ENCODE measurements at regions not wholly inside any gene's neighbourhood (a gene's known extent, or its start where the extent isn't known, plus 50 kb on each side); places are given as distances from the start of the nearest gene placed in this dataset.
"Not testable (repeated sequence)": the region's sequence is repeated elsewhere in the genome, so short reads cannot be mapped to it uniquely, and the experiment has no call there.

DNA sequence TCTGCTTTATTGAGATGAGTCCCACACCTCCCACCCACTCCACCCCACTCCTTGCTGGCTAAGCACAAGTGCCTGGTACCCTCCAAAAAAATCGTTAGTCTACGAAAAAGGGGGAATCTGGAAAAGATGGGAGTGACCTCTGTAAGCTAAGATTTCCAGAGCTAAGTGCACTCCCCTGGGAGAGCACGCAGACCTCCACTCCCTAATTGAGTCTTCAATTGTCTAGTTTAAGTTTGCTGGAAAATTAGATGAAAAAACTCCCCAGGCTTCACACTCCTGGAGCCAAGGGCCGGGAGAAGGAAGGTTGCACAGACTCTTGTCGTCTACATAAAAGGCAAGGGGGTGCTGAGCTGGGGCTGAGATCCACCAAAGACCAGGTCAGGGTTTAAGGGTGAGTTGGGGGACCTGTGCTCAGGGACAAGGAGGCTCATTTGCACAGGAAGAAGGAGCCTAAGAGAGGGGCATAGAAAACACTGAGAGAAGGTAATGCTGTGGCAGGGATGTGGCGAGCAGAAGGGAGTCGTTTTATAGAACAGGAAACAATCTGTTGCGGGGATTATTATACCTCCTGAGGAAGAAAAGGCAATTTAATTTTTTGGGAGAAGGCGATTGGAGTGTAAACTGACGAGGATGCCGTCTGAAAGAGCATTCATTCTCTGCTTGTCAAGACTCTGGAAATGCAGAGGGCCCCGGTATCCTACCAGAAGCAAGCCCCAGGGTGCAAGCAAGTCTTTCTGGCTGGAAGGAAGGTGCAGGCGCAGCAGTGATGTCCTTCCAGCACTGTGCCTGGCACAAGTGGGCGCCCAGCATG, 126.5 kb upstream of the DLG1 start:
- H3K27me3 Mint-ChIP-seq, result peaks cover 10% of the 10 kb centered on the region
- H3K27ac Mint-ChIP-seq, result peak overlapping the region in 1 of 3 donors; percentile 37
- H3K4me3 Mint-ChIP-seq, result no peak overlapping the region

GRCh38 chr3:197424266-197424665, 125.9 kb upstream of the DLG1 start:
- Mint-ChIP-seq H3K27me3 (peaks cover 10% of the 10 kb centered on the region), H3K4me3 (no peak overlapping the region), H3K9me3 (peaks cover 0 to 2% (median 0%) of the 10 kb centered on the region in 3 donors), H3K27ac (no peak overlapping the region), H3K4me1 (peaks cover 10 to 11% (median 10%) of the 10 kb centered on the region in 3 donors), H3K36me3 (no peaks in the 10 kb centered on the region)

More for the DNA sequence above, 126.5 kb upstream of the DLG1 start:
- Mint-ChIP-seq H3K36me3 (no peaks in the 10 kb centered on the region), H3K9me3 (peaks cover 0 to 2% (median 0%) of the 10 kb centered on the region in 3 donors), H3K4me1 (peaks cover 10 to 11% (median 10%) of the 10 kb centered on the region in 3 donors)

- peaks cover 4 to 7% (median 6%) of the 10 kb centered on the region in 3 donors for H3K4me1 Mint-ChIP-seq
- H3K4me3 Mint-ChIP-seq, result no peak overlapping the region
- peaks cover 8% of the 10 kb centered on the region for H3K27me3 Mint-ChIP-seq
These were observed 125.0 kb upstream of the DLG1 start for GRCh38 chr3:197423376-197423775.

DNA sequence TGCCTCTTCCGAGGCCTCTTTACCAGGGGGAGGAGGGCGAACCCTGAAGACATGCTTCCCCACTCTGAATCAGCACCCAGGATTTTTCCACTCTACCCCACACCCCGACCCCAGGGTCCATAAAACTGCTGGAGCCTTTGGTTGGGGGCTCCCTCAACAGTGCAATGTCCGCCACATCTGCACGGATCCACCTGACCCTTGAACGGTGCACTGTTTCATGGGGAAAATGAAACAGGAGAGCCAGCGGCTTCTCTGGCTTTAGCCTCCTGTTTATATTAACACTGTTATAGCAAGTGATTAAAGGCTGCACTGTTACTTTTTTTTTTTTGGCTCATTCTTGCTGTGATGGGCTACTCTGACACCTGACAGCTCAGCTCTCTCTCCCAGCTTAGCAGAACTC, 124.1 kb upstream of the DLG1 start:
- peaks cover 0 to 5% (median 0%) of the 10 kb centered on the region in 3 donors for H3K4me1 Mint-ChIP-seq

More at GRCh38 chr3:197423376-197423775, 125.0 kb upstream of the DLG1 start:
- Mint-ChIP-seq H3K9me3 (peaks cover 0 to 2% (median 0%) of the 10 kb centered on the region in 3 donors), H3K36me3 (no peaks in the 10 kb centered on the region), H3K27ac (no peak overlapping the region)

DNA sequence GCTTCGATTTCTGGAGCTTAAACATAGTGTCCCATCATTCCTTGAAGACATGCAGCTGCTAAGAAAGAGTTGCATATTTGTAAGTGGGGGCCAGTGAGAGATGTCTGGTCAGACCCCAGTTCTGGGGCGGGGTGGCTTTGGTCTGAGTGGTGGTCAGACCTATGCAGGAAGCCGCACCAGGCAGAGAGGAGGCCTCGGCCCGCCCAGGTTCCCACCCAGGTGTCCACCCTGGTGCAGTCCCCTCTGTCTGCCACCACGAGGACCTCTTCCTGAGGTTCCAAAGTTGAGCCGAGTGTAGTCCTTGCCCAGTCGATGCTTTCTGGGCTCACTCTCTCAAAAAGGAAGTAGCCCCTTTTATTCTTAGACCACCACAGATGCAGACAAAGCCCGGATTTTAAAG, 122.6 kb upstream of the DLG1 start:
- Mint-ChIP-seq H3K27me3 (peaks cover 10% of the 10 kb centered on the region), H3K36me3 (no peaks in the 10 kb centered on the region), H3K4me3 (no peak overlapping the region), H3K9me3 (no peaks in the 10 kb centered on the region), H3K4me1 (peaks cover 0 to 2% (median 0%) of the 10 kb centered on the region in 3 donors), H3K27ac (no peak overlapping the region)

More for the DNA sequence above, 124.1 kb upstream of the DLG1 start:
- H3K4me3 Mint-ChIP-seq, result no peak overlapping the region
- peaks cover 0 to 2% (median 0%) of the 10 kb centered on the region in 3 donors for H3K9me3 Mint-ChIP-seq
- H3K36me3 Mint-ChIP-seq, result no peaks in the 10 kb centered on the region
- no peak overlapping the region for H3K27ac Mint-ChIP-seq
- peaks cover 10% of the 10 kb centered on the region for H3K27me3 Mint-ChIP-seq

GRCh38 chr3:197420566-197420965, 122.2 kb upstream of the DLG1 start:
- H3K27ac Mint-ChIP-seq, result no peak overlapping the region
- peaks cover 0 to under 1% (median 0%) of the 10 kb centered on the region in 3 donors for H3K4me1 Mint-ChIP-seq
- H3K27me3 Mint-ChIP-seq, result peaks cover 10% of the 10 kb centered on the region
- H3K36me3 Mint-ChIP-seq, result no peaks in the 10 kb centered on the region
- no peak overlapping the region for H3K4me3 Mint-ChIP-seq
- no peaks in the 10 kb centered on the region for H3K9me3 Mint-ChIP-seq

GRCh38 chr3:197420115-197420514, 121.7 kb upstream of the DLG1 start:
- no peak overlapping the region for H3K27ac Mint-ChIP-seq
- H3K27me3 Mint-ChIP-seq, result peaks cover 10% of the 10 kb centered on the region
- H3K36me3 Mint-ChIP-seq, result no peaks in the 10 kb centered on the region
- no peak overlapping the region for H3K4me3 Mint-ChIP-seq
- H3K9me3 Mint-ChIP-seq, result no peaks in the 10 kb centered on the region
- no peaks in the 10 kb centered on the region for H3K4me1 Mint-ChIP-seq

DNA sequence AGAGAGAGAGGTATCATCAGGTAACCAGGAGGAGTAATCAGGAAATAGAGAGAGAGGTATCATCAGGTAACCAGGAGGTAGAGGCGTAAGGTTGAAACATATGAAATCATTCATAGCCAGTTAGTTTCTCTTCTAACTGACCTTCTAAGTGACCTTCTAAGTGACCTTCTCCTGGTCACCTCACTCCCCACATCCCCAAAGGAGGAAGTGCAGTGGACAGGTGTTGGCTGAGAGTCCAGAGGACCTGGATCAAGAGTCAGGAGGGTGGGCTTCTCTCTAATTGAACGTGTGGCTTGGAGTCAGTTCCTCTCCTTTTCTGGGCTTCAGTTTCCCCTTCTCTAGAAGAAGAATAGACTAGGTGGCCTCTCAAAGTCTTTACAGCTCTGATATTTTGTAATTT, 121.3 kb upstream of the DLG1 start:
- no peaks in the 10 kb centered on the region for H3K4me1 Mint-ChIP-seq
- peaks cover 10% of the 10 kb centered on the region for H3K27me3 Mint-ChIP-seq
- H3K36me3 Mint-ChIP-seq, result no peaks in the 10 kb centered on the region
- no peaks in the 10 kb centered on the region for H3K9me3 Mint-ChIP-seq
- H3K27ac Mint-ChIP-seq, result no peak overlapping the region
- no peak overlapping the region for H3K4me3 Mint-ChIP-seq

GRCh38 chr3:197417911-197418618, 119.7 kb upstream of the DLG1 start:
- no peaks in the 10 kb centered on the region for H3K4me1 Mint-ChIP-seq
- peaks cover 10% of the 10 kb centered on the region for H3K27me3 Mint-ChIP-seq
- H3K27ac Mint-ChIP-seq, result no peak overlapping the region
- H3K36me3 Mint-ChIP-seq, result no peaks in the 10 kb centered on the region
- peaks cover 0 to 2% (median 0%) of the 10 kb centered on the region in 3 donors for H3K9me3 Mint-ChIP-seq
- no peak overlapping the region for H3K4me3 Mint-ChIP-seq

- H3K9me3 Mint-ChIP-seq, result peaks cover 0 to 3% (median 0%) of the 10 kb centered on the region in 3 donors
- no peak overlapping the region for H3K4me3 Mint-ChIP-seq
- peaks cover 10% of the 10 kb centered on the region for H3K27me3 Mint-ChIP-seq
- H3K36me3 Mint-ChIP-seq, result no peaks in the 10 kb centered on the region
- H3K4me1 Mint-ChIP-seq, result no peaks in the 10 kb centered on the region
- no peak overlapping the region for H3K27ac Mint-ChIP-seq
These were observed 119.0 kb upstream of the DLG1 start for GRCh38 chr3:197417441-197417840.

DNA sequence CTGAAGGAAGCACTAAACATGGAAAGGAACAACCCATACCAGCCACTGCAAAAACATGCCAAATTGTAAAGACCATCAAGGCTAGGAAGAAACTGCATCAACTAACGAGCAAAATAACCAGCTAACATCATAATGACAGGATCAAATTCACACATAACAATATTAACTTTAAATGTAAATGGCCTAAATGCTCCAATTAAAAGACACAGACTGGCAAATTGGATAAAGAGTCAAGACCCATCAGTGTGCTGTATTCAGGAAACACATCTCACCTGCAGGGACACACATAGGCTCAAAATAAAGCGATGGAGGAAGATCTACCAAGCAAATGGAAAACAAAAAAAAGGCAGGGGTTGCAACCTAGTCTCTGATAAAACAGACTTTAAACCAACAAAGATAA, 113.5 kb upstream of the DLG1 start:
- not testable (repeated sequence) for H3K27ac Mint-ChIP-seq, H3K36me3 Mint-ChIP-seq, H3K4me1 Mint-ChIP-seq, H3K9me3 Mint-ChIP-seq
- peaks cover 13% of the 10 kb centered on the region for H3K27me3 Mint-ChIP-seq
- H3K4me3 Mint-ChIP-seq, result peak overlapping the region in 1 of 4 donors; percentile 24

- not testable (repeated sequence) for H3K4me1 Mint-ChIP-seq, H3K36me3 Mint-ChIP-seq, H3K27ac Mint-ChIP-seq, H3K9me3 Mint-ChIP-seq, H3K4me3 Mint-ChIP-seq
- H3K27me3 Mint-ChIP-seq, result peaks cover 16% of the 10 kb centered on the region
These were observed 111.8 kb upstream of the DLG1 start for GRCh38 chr3:197410170-197410569.

DNA sequence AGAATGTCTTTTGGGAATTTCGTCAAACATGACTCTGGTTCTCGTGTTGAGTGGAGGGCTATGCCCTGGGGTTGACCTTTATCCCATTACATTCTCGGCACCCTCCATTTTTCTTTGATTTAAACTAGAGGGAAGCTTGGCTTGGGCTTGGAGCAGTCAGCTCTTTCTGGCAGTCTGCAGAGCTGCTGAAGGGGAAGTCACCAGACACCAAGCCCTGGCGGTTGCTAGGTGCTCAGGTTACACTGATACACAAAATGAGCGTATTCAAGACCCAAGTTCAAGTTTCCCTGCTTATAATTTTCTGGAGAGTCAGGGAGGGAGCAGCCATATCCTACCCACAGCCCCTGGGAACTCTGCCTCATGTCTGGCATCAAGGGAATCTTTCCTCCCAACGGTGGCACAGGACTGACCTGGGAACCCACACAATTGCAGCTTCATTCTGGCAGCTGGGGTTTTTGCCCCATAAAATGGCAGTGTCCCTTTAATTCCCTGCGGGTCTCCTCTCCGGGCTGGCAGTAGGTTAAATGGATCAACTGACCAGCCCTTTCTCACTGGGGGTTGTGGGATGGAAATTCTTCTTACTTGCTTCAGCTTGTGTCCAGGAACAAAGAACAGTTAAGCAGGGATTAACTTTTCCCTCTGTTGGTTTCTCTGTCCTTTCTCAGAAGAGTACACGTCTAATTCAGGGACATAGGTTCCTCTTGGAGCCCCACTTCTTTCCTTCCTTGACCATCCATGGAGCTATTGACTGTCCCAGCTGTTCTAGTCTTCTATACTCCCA, 110.0 kb upstream of the DLG1 start:
- Mint-ChIP-seq H3K27ac (no peak overlapping the region), H3K36me3 (no peaks in the 10 kb centered on the region), H3K4me3 (no peak overlapping the region), H3K4me1 (no peaks in the 10 kb centered on the region), H3K9me3 (peaks cover 0 to 6% (median 0%) of the 10 kb centered on the region in 3 donors), H3K27me3 (peaks cover 16% of the 10 kb centered on the region)

DNA sequence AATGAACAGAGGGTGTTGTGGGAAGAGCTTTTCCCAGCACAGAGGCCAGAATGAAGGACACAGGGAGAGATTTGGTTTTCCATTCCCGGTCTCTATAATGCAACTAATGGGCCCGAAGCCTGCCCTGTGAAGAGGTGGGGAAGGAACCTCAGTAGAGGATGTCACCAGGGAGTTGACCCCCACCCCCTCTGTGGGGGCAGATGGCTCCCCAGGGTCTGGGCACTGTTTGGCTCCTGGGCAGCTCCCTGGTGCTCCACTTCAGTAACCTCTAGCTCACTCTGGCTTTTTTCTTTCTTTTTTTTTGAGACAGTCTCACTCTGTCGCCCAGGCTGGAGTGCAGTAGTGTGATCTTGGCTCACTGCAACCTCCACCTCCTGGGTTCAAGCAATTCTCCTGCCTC, 109.1 kb upstream of the DLG1 start:
- Mint-ChIP-seq H3K27ac (no peak overlapping the region), H3K36me3 (no peaks in the 10 kb centered on the region), H3K27me3 (peaks cover 17% of the 10 kb centered on the region), H3K4me1 (no peaks in the 10 kb centered on the region), H3K9me3 (peaks cover 0 to 4% (median 0%) of the 10 kb centered on the region in 3 donors), H3K4me3 (no peak overlapping the region)

DNA sequence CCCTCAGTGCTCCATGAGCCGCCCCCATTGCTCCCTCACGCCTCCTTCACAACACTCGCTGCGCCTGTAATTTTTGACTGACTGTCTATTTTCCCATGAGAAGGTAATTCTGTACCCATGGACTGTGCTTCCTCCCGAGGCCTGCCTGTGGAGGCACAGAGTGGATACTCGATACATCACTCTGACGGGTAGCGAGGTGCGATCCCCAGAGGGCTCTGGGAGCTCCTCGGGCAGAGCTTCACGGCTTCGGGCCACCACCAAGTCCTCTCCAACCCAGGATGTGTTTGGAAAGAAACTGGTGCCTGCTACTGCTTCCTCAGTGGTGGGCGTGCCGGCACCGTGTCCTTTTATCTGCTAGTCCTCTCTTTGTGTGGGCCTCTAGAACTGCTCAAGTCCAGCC, 108.6 kb upstream of the DLG1 start:
- Mint-ChIP-seq H3K27ac (no peak overlapping the region), H3K36me3 (no peaks in the 10 kb centered on the region), H3K4me3 (no peak overlapping the region), H3K9me3 (peaks cover 0 to 4% (median 0%) of the 10 kb centered on the region in 3 donors), H3K27me3 (peaks cover 17% of the 10 kb centered on the region), H3K4me1 (no peaks in the 10 kb centered on the region)
